ENCODE measurements at regions not wholly inside any gene's neighbourhood (a gene's known extent, or its start where the extent isn't known, plus 50 kb on each side); places are given as distances from the start of the nearest gene placed in this dataset.

- TF ChIP-seq CTCF (IDR thresholded peaks at IDR 0.05) (no peak), ZFX (IDR thresholded peaks at IDR 0.05; ENCODE audit: borderline replicate concordance) (no peak)
Observed at GRCh38 chr3:81326245-81326644, 435.2 kb downstream of the GBE1 start.

Data from 22Rv1 (cell line).